ENCODE measurements at regions not wholly inside any gene's neighbourhood (a gene's known extent, or its start where the extent isn't known, plus 50 kb on each side); places are given as distances from the start of the nearest gene placed in this dataset.

DNA sequence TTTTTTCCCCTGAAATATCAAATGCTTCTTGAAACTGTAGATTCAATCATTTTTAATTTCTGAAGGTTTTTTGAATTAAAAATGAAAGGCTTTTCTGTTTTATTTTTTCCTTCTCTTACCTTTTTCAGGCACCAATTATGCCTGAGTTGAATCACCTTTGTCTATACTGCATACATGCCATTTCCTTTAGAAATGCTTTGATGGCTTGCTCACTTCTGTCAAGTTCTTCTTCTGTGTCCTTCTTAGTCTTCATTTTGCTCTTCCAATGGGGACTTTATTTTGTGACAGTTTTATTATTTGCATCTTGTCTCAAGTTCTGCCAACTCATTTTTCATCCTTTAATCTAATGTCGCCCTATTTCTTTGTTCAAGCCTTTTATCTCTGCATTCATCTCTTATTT, 121.9 kb upstream of the PRL start:
- H3K27ac ChIP-seq, result no peak overlapping the region
- TF ChIP-seq, protein P1, sequence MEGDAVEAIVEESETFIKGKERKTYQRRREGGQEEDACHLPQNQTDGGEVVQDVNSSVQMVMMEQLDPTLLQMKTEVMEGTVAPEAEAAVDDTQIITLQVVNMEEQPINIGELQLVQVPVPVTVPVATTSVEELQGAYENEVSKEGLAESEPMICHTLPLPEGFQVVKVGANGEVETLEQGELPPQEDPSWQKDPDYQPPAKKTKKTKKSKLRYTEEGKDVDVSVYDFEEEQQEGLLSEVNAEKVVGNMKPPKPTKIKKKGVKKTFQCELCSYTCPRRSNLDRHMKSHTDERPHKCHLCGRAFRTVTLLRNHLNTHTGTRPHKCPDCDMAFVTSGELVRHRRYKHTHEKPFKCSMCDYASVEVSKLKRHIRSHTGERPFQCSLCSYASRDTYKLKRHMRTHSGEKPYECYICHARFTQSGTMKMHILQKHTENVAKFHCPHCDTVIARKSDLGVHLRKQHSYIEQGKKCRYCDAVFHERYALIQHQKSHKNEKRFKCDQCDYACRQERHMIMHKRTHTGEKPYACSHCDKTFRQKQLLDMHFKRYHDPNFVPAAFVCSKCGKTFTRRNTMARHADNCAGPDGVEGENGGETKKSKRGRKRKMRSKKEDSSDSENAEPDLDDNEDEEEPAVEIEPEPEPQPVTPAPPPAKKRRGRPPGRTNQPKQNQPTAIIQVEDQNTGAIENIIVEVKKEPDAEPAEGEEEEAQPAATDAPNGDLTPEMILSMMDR (conservative IDR thresholded peaks at IDR 0.05), result no peak

DNA sequence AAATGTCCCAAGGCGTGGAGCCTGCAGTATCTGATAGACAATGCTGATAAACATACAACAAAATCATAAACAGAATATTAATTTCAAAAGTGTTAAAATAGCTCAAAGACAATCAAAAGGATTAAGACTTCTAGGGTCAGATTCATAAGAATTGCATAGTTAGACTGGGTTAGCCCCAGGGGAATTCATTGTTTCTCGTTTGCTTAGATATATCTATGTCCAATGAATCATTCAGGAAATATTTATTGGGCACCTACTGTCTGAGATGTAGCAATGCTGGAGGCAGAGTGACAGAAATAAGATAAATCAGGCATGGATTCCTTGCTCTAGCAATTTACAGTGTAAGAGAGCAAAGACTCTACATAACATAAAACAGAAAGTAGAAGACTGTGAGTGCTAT, 124.4 kb upstream of the PRL start:
- TF ChIP-seq, protein P1 (conservative IDR thresholded peaks at IDR 0.05), result no peak

GRCh38 chr6:22424196-22424595, 127.4 kb upstream of the PRL start:
- TF ChIP-seq, protein P1 (conservative IDR thresholded peaks at IDR 0.05), result no peak
- no peak overlapping the region for H3K27ac ChIP-seq

More for the DNA sequence above, 124.4 kb upstream of the PRL start:
- no peak overlapping the region for H3K27ac ChIP-seq

DNA sequence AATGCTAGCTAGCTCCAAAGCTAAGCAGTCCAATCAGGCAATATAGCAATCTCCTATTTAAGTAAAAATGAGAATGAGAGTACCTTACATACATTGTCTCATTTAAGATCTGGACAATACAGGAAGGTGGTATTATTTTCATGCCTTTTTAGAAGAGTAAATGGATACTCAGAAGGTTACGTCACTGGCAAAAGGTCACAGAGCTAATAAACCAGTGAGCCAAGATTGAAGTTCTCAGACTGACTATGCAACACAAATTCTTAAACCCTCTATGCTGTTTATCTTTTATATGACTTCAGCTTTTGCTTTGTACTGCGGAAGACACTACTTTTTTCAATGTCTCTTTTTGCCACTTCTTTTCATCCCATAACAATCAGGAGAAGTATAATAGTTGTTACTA, 135.2 kb upstream of the PRL start:
- TF ChIP-seq, protein P1 (conservative IDR thresholded peaks at IDR 0.05), result no peak

DNA sequence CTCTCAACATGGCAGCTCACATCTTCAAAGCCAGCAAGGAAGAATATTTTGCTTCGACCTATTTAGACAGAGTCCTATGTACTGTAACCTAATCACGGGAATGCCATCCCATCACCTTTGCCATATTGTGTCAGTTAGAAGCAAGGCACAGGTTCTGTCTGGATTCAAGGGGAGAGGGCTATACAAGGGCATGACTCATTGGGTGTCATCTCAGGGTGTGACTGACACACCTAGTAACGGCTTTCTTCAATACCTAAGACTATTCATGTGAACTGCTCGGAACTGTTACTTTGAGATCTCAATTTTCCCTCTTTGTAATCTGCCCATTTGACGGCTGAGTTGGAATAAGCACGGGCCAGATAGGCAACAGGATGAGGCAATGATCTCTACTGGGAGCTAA, 135.6 kb upstream of the HDGFL1 start:
- TF ChIP-seq, protein P1 (conservative IDR thresholded peaks at IDR 0.05), result no peak
- H3K27ac ChIP-seq, result no peak overlapping the region

More for the DNA sequence above, 135.2 kb upstream of the PRL start:
- no peak overlapping the region for H3K27ac ChIP-seq

DNA sequence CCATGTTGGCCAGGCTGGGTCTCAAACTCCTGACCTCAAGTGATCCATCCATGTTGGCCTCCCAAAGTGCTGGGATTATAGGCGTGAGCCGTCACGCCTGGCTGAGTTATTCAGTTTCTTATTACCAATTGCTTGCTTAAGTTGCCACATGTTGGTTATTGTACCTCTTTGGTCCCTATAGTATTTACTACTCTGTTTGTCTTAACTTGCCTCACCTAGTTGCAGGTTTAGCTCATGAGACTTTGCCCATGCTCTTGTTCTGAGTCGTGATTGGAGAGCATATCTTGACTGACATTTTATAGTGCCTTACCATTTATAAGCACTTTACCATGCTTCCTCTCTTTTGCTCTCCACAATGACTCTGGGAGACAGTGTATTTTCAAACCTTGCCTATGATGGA, 134.2 kb upstream of the HDGFL1 start:
- TF ChIP-seq, protein P1 (conservative IDR thresholded peaks at IDR 0.05), result no peak
- no peak overlapping the region; the same call in 1 of the 2 replicates for H3K27ac ChIP-seq

DNA sequence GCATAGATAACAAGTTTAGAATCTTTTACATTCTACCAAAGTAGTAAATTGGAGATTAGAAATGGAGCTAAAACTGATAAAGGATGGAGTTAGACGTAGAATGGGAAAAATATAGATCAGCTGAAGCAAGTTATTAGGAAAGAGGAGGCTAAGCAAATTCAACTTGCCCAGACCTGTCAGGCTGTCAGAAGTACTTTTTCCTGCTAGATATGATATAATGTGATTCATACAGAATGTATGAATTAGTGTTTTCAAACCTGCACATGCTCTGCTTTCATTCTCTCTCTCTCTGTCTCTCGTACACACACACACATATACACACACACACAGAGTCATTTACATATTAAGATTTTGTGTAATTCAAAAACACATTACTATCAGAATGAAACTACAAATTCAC, 133.2 kb upstream of the HDGFL1 start:
- H3K27ac ChIP-seq, result no peak overlapping the region
- TF ChIP-seq, protein P1 (conservative IDR thresholded peaks at IDR 0.05), result no peak

GRCh38 chr6:22437665-22438064, 131.7 kb upstream of the HDGFL1 start:
- TF ChIP-seq, protein P1 (conservative IDR thresholded peaks at IDR 0.05), result no peak

More at GRCh38 chr6:22437665-22438064, 131.7 kb upstream of the HDGFL1 start:
- no peak overlapping the region for H3K27ac ChIP-seq

Measured in VCaP (cell line).